ENCODE measurements at regions not wholly inside any gene's neighbourhood (a gene's known extent, or its start where the extent isn't known, plus 50 kb on each side); places are given as distances from the start of the nearest gene placed in this dataset.
"Not testable (repeated sequence)": the region's sequence is repeated elsewhere in the genome, so short reads cannot be mapped to it uniquely, and the experiment has no call there.

GRCh38 chr14:86777963-86778602, 1214.9 kb downstream of the GALC start:
- ATAC-seq = no peak
- DNase-seq = no peak
- intact Hi-C loops (cut with micrococcal nuclease) = no loop called here

- ATAC-seq; DNase-seq; intact Hi-C loops (cut with micrococcal nuclease): not testable (repeated sequence)
Measured at GRCh38 chr14:86775896-86776295, 1217.1 kb downstream of the GALC start.

- DNase-seq (no peak), ATAC-seq (no peak)
- intact Hi-C loops (cut with micrococcal nuclease) = no loop called here
Measured at GRCh38 chr14:86774916-86775315, 1218.1 kb downstream of the GALC start.

- ATAC-seq = no peak
- intact Hi-C loops (cut with micrococcal nuclease) = no loop called here
- DNase-seq = no peak
Measured at GRCh38 chr14:86772075-86772474, 1220.9 kb downstream of the GALC start.

GRCh38 chr14:86770186-86770585, 1222.8 kb downstream of the GALC start:
- DNase-seq = no peak
- intact Hi-C loops (cut with micrococcal nuclease) = no loop called here
- no peak for ATAC-seq

GRCh38 chr14:86766469-86766868, 1226.5 kb downstream of the GALC start:
- intact Hi-C loops (cut with micrococcal nuclease) = no loop called here
- DNase-seq (no peak), ATAC-seq (no peak)

- ATAC-seq (no peak), DNase-seq (no peak)
- intact Hi-C loops (cut with micrococcal nuclease) = no loop called here
Measured at GRCh38 chr14:86761611-86762010, 1231.4 kb downstream of the GALC start.

- intact Hi-C loops (cut with micrococcal nuclease) = no loop called here
- ATAC-seq (no peak), DNase-seq (no peak)
Measured at GRCh38 chr14:86756521-86757190, 1226.7 kb downstream of the FLRT2 start.

GRCh38 chr14:86750488-86750887, 1220.5 kb downstream of the FLRT2 start:
- ATAC-seq; intact Hi-C loops (cut with micrococcal nuclease); DNase-seq: not testable (repeated sequence)

- no peak for DNase-seq
Measured at GRCh38 chr14:86739761-86740160, 1209.8 kb downstream of the FLRT2 start.

GRCh38 chr14:86731427-86731826, 1201.5 kb downstream of the FLRT2 start:
- intact Hi-C loops (cut with micrococcal nuclease); DNase-seq; ATAC-seq: not testable (repeated sequence)

More at GRCh38 chr14:86739761-86740160, 1209.8 kb downstream of the FLRT2 start:
- no peak for ATAC-seq
- intact Hi-C loops (cut with micrococcal nuclease) = no loop called here

GRCh38 chr14:86723254-86723624, 1193.3 kb downstream of the FLRT2 start:
- intact Hi-C loops (cut with micrococcal nuclease) = no loop called here
- ATAC-seq (no peak), DNase-seq (no peak)

- DNase-seq = no peak
- intact Hi-C loops (cut with micrococcal nuclease) = no loop called here
- no peak for ATAC-seq
Measured at GRCh38 chr14:86722612-86723253, 1192.8 kb downstream of the FLRT2 start.

- no peak for ATAC-seq
- intact Hi-C loops (cut with micrococcal nuclease) = no loop called here
Measured at GRCh38 chr14:86714575-86714974, 1184.6 kb downstream of the FLRT2 start.

GRCh38 chr14:86714153-86714552, 1184.2 kb downstream of the FLRT2 start:
- DNase-seq = no peak
- intact Hi-C loops (cut with micrococcal nuclease) = no loop called here

More at GRCh38 chr14:86714575-86714974, 1184.6 kb downstream of the FLRT2 start:
- DNase-seq = no peak

GRCh38 chr14:86712727-86713126, 1182.8 kb downstream of the FLRT2 start:
- ATAC-seq (no peak), DNase-seq (no peak)
- intact Hi-C loops (cut with micrococcal nuclease) = no loop called here

More at GRCh38 chr14:86714153-86714552, 1184.2 kb downstream of the FLRT2 start:
- ATAC-seq = no peak

GRCh38 chr14:86712176-86712575, 1182.2 kb downstream of the FLRT2 start:
- no peak for DNase-seq
- ATAC-seq = no peak
- intact Hi-C loops (cut with micrococcal nuclease) = no loop called here

- intact Hi-C loops (cut with micrococcal nuclease) = no loop called here
- DNase-seq (no peak), ATAC-seq (no peak)
Measured at GRCh38 chr14:86708846-86709339, 1178.9 kb downstream of the FLRT2 start.

- no peak for DNase-seq
- intact Hi-C loops (cut with micrococcal nuclease) = no loop called here
- ATAC-seq = no peak
Measured at GRCh38 chr14:86707071-86707470, 1177.1 kb downstream of the FLRT2 start.

GRCh38 chr14:86683561-86683960, 1153.6 kb downstream of the FLRT2 start:
- ATAC-seq (no peak), DNase-seq (no peak)
- intact Hi-C loops (cut with micrococcal nuclease) = no loop called here
